H4 (cell line): ENCODE measurements at regions not wholly inside any gene's neighbourhood (a gene's known extent, or its start where the extent isn't known, plus 50 kb on each side); places are given as distances from the start of the nearest gene placed in this dataset.
A peak's percentile ranks its signal among the peaks of the same experiment; 100 is the strongest.

Experiments
- DNase-seq: peaks from one replicate; pipeline ENCODE4 v3.0.0-alpha.2; 2015; ENCODE audit warnings: low spot score

DNA sequence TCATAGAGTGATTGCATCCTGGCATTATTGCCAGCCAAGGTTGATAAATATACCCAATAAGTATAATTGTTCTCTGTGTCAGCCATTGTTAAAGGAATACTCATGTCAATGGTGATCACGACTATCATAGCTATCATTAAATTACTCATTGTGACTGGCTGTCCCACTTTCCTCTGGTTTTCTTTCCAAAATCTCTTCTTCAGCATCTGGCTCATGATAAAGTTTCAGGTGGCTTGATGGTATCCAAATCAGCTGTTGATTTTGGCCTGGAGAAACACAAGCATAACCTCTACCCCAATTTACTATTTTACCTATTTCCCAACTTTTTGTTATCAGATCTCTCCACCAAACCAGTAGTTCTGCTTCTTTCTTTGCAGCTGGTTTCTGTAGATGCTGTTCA lies 67.1 kb upstream of the SPIN2A start:
- DNase-seq: no peak

DNA sequence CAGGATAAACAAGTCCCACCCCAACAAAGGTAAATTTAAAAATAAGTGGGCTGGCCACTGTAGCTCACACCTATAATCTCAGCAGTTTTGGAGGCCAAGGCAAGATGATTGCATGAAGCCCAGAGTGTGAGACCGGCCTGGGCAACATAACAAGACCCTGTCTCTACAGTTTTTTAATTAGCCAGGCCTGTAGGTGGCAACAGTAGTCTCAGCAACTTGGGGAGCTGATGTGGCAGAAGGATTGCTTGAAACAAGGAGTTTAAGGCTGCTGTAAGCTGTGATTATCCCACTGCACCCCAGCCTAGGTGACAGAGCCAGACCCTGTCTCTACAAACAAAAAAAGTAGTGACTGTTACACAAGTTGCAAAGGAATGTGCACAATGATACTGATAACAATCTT lies 74.6 kb upstream of the FAAH2 start:
- DNase-seq: no peak

DNA sequence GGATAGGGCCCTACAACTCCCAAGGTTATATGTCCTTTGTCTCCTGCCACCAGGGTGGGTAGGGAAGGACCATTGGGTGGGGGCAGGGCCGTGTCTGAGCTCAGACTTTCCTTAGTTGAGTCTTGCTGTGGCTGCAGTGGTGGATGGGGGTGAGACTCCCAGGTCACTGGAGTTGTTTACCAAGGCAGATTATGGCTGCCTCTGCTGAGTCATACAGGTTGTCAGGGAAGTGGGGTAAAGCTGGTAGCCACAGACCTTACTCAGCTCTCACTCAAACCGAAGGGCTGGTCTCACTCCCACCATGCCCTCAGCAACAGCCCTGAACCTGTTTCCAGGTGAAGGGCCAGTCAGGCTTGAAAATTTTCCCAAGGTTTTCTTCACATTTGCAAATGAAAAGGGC lies 58.8 kb upstream of the FAAH2 start:
- peak; percentile 2 for DNase-seq

DNA sequence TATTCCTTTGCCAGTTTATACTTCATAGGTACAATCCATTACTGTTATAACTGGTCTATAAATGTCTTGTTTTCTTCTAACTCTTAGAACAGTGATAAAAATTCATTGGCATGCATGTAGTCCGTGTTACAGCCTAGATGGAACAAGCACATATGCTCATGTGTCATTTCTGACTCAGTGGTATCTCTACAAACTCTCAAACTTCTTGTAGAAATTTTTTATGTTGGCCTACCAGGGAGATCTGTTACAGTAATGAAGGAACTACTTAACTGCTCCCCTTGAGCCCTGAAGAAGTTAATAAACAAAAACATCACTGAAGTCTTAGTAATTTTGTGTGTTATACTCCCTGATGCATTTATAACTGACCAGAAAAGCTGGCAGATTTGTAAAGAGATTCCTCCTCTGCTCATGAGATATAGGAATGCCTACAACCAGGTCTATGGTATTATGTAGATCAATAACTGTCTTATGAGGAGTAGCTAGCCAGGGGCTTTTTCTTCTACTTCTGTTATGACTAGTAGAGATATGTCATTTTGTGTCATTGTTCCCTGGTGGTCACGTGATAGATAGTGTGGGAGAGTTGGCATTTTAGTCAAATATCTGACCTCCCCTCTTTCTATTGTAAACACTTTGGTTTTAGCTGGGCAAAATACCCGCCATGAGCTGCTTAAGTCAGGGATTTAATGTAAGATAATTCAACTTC lies 53.7 kb upstream of the FAAH2 start:
- DNase-seq: no peak
